ENCODE measurements at regions not wholly inside any gene's neighbourhood (a gene's known extent, or its start where the extent isn't known, plus 50 kb on each side); places are given as distances from the start of the nearest gene placed in this dataset.

DNA sequence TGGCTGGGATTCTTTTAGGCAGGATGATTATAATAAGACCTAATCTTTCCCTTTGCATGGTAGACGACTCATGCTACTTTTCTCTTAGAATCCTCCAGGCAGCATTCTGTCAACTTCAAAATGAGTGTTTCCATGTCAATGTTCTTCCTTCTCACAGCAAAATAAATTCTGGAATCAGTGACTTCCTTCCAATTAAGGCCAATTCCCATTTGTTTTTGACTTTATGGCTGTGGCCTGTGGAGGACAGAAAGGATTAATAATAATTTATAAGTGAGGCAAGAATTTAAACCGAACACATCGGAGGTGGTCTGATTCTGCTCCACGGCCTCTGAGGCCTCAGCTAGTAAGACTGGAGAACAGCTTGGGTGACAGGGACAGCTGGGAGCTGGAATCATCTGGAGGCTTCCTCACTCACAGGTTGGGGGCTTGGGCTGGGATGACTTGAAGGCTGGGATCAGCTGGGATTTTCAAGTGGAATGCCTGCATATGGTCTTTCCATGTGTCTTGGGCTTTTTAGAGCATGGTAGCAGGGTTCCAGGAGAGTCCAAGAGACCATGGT is 241.8 kb upstream of the MCTP2 start:
- Histone ChIP-seq H2AFZ (ENCODE audit: control insufficient read depth, low read depth, low read length) (no peak overlapping the region), H3K4me3 (no peak overlapping the region), H3K27ac (ENCODE audit: control insufficient read depth, insufficient read depth) (no peak overlapping the region), H4K20me1 (ENCODE audit: control insufficient read depth, insufficient read depth) (no peaks in the 10 kb centered on the region), H3K9ac (ENCODE audit: control insufficient read depth, insufficient read depth, low read length) (no peak overlapping the region), H3K36me3 (ENCODE audit: control insufficient read depth in 2 of 2, insufficient read depth in 2 of 2, low read length in 1 of 2) (no peaks in the 10 kb centered on the region), H3K4me1 (ENCODE audit: control insufficient read depth, insufficient read depth, low read length) (no peaks in the 10 kb centered on the region), H3K79me2 (ENCODE audit: control insufficient read depth, insufficient read depth, low read length) (no peaks in the 10 kb centered on the region), H3K27me3 (replicated peaks in 1 of 2; ENCODE audit: control insufficient read depth in 2 of 2, insufficient read depth in 2 of 2, low read length in 1 of 2) (no peaks in the 10 kb centered on the region), H3K9me3 (replicated peaks; ENCODE audit: control insufficient read depth, insufficient read depth, low read length) (no peaks in the 10 kb centered on the region), H3K4me2 (ENCODE audit: control insufficient read depth, insufficient read depth) (no peak overlapping the region)
- ATAC-seq (no peak), FAIRE-seq (no peak), DNase-seq (ENCODE audit: low read depth, low spot score) (no peak)
- CTCF ChIA-PET, result no interaction called here
- WGBS (ENCODE audit: insufficient coverage, insufficient replicate concordance, low lambda C conversion rate, missing lambda C conversion rate), result 48% methylated on average over 4 of the region's 4 CpGs
- SMC1A ChIA-PET (ENCODE audit: uncharacterized antibody, unreplicated experiment), result no interaction called here
- POLR2A ChIA-PET, result no interaction called here
- BruUV-seq (replicated peaks), result no TSS peak
- in situ Hi-C loops (cut with MboI) (no loop called here), intact Hi-C loops (cut with micrococcal nuclease; ENCODE audit: unreplicated experiment) (no loop called here)
- RAD21 ChIA-PET (ENCODE audit: unreplicated experiment), result no interaction called here
- TF ChIP-seq CBX3 (IDR thresholded peaks at IDR 0.05; ENCODE audit: borderline replicate concordance, low read depth) (no peak), FOXK2 (IDR thresholded peaks at IDR 0.05) (no peak), FOS (IDR thresholded peaks at IDR 0.05; ENCODE audit: borderline replicate concordance, extremely low read depth, insufficient read length) (no peak), TCF12 (IDR thresholded peaks at IDR 0.05; ENCODE audit: low read depth, low read length) (no peak), MYC (IDR thresholded peaks at IDR 0.05; ENCODE audit: insufficient read depth, insufficient read length, insufficient replicate concordance, low read length, severe bottlenecking) (no peak), POLR2AphosphoS5 (IDR thresholded peaks at IDR 0.05; ENCODE audit: low read length) (no peak), NR2F1 (conservative IDR thresholded peaks at IDR 0.05) (no peak), MEF2A (IDR thresholded peaks at IDR 0.05; ENCODE audit: insufficient read depth, low read depth, low read length) (no peak), DPF2 (IDR thresholded peaks at IDR 0.05) (no peak), SUPT20H (IDR thresholded peaks at IDR 0.05; ENCODE audit: borderline replicate concordance, control insufficient read depth, low read depth, low read length) (no peak), YY1 (IDR thresholded peaks at IDR 0.05; ENCODE audit: low read depth, low read length) (no peak)
- TF ChIP-seq, protein P1, sequence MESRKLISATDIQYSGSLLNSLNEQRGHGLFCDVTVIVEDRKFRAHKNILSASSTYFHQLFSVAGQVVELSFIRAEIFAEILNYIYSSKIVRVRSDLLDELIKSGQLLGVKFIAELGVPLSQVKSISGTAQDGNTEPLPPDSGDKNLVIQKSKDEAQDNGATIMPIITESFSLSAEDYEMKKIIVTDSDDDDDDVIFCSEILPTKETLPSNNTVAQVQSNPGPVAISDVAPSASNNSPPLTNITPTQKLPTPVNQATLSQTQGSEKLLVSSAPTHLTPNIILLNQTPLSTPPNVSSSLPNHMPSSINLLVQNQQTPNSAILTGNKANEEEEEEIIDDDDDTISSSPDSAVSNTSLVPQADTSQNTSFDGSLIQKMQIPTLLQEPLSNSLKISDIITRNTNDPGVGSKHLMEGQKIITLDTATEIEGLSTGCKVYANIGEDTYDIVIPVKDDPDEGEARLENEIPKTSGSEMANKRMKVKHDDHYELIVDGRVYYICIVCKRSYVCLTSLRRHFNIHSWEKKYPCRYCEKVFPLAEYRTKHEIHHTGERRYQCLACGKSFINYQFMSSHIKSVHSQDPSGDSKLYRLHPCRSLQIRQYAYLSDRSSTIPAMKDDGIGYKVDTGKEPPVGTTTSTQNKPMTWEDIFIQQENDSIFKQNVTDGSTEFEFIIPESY (IDR thresholded peaks at IDR 0.05), result no peak
- TF ChIP-seq, protein P2, sequence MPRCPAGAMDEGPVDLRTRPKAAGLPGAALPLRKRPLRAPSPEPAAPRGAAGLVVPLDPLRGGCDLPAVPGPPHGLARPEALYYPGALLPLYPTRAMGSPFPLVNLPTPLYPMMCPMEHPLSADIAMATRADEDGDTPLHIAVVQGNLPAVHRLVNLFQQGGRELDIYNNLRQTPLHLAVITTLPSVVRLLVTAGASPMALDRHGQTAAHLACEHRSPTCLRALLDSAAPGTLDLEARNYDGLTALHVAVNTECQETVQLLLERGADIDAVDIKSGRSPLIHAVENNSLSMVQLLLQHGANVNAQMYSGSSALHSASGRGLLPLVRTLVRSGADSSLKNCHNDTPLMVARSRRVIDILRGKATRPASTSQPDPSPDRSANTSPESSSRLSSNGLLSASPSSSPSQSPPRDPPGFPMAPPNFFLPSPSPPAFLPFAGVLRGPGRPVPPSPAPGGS (IDR thresholded peaks at IDR 0.05; ENCODE audit: borderline replicate concordance, insufficient read depth, low read depth, low read length, poor library complexity, severe bottlenecking), result no peak
- TF ChIP-seq, protein P3, sequence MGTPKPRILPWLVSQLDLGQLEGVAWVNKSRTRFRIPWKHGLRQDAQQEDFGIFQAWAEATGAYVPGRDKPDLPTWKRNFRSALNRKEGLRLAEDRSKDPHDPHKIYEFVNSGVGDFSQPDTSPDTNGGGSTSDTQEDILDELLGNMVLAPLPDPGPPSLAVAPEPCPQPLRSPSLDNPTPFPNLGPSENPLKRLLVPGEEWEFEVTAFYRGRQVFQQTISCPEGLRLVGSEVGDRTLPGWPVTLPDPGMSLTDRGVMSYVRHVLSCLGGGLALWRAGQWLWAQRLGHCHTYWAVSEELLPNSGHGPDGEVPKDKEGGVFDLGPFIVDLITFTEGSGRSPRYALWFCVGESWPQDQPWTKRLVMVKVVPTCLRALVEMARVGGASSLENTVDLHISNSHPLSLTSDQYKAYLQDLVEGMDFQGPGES (IDR thresholded peaks at IDR 0.05), result no peak
- TF ChIP-seq, protein P4, sequence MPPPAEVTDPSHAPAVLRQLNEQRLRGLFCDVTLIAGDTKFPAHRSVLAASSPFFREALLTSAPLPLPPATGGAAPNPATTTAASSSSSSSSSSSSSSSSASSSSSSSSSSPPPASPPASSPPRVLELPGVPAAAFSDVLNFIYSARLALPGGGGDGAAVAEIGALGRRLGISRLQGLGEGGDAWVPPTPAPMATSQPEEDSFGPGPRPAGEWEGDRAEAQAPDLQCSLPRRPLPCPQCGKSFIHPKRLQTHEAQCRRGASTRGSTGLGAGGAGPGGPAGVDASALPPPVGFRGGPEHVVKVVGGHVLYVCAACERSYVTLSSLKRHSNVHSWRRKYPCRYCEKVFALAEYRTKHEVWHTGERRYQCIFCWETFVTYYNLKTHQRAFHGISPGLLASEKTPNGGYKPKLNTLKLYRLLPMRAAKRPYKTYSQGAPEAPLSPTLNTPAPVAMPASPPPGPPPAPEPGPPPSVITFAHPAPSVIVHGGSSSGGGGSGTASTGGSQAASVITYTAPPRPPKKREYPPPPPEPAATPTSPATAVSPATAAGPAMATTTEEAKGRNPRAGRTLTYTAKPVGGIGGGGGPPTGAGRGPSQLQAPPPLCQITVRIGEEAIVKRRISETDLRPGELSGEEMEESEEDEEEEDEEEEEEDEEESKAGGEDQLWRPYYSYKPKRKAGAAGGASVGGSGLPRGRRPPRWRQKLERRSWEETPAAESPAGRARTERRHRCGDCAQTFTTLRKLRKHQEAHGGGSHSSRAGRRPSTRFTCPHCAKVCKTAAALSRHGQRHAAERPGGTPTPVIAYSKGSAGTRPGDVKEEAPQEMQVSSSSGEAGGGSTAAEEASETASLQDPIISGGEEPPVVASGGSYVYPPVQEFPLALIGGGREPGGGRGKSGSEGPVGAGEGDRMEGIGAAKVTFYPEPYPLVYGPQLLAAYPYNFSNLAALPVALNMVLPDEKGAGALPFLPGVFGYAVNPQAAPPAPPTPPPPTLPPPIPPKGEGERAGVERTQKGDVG (CRISPR knock-in tag; IDR thresholded peaks at IDR 0.05), result no peak
- TF ChIP-seq, protein P5, sequence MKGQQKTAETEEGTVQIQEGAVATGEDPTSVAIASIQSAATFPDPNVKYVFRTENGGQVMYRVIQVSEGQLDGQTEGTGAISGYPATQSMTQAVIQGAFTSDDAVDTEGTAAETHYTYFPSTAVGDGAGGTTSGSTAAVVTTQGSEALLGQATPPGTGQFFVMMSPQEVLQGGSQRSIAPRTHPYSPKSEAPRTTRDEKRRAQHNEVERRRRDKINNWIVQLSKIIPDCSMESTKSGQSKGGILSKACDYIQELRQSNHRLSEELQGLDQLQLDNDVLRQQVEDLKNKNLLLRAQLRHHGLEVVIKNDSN (IDR thresholded peaks at IDR 0.05; ENCODE audit: borderline replicate concordance, extremely low read length, insufficient read depth, low read depth, low read length), result no peak

Data from GM12878 (cell line).